Renal cortical epithelial cell (primary cell): ENCODE measurements at regions not wholly inside any gene's neighbourhood (a gene's known extent, or its start where the extent isn't known, plus 50 kb on each side); places are given as distances from the start of the nearest gene placed in this dataset.
A peak's percentile ranks its signal among the peaks of the same experiment; 100 is the strongest.

Experiments used
- DNase-seq: peaks from one replicate; pipeline ENCODE4 v3.0.0-alpha.2; 2011; ENCODE audit warnings: low read depth

GRCh38 chr1:18535391-18536210 is 54.9 kb downstream of the KLHDC7A start:
- no peak for DNase-seq

GRCh38 chr1:18536356-18536755 is 55.6 kb downstream of the KLHDC7A start:
- DNase-seq, result no peak

- no peak for DNase-seq
Observed at GRCh38 chr1:18536915-18537314, 56.2 kb downstream of the KLHDC7A start.

- no peak for DNase-seq
Observed at GRCh38 chr1:18537386-18538306, 56.9 kb downstream of the KLHDC7A start.

GRCh38 chr1:18539171-18539570 is 58.4 kb downstream of the KLHDC7A start:
- peak; percentile 28 for DNase-seq

GRCh38 chr1:18540136-18540765 is 59.5 kb downstream of the KLHDC7A start:
- no peak for DNase-seq

- DNase-seq, result no peak
Observed at GRCh38 chr1:18541046-18541795, 60.5 kb downstream of the KLHDC7A start.

GRCh38 chr1:18542351-18542750 is 61.6 kb downstream of the KLHDC7A start:
- no peak for DNase-seq

GRCh38 chr1:18546026-18546425 is 65.3 kb downstream of the KLHDC7A start:
- no peak for DNase-seq

GRCh38 chr1:18547460-18547859 is 66.7 kb downstream of the KLHDC7A start:
- DNase-seq, result no peak

GRCh38 chr1:18548643-18549042 is 67.9 kb downstream of the KLHDC7A start:
- DNase-seq, result no peak

- no peak for DNase-seq
Observed at GRCh38 chr1:18549106-18549505, 68.4 kb downstream of the KLHDC7A start.

GRCh38 chr1:18549906-18550305 is 69.2 kb downstream of the KLHDC7A start:
- no peak for DNase-seq

GRCh38 chr1:18552631-18553030 is 71.9 kb downstream of the KLHDC7A start:
- DNase-seq, result no peak

- no peak for DNase-seq
Observed at GRCh38 chr1:18553388-18553787, 72.7 kb downstream of the KLHDC7A start.

GRCh38 chr1:18554099-18554498 is 73.4 kb downstream of the KLHDC7A start:
- DNase-seq, result no peak

GRCh38 chr1:18554597-18554996 is 73.9 kb downstream of the KLHDC7A start:
- no peak for DNase-seq

- DNase-seq, result no peak
Observed at GRCh38 chr1:18555036-18555435, 74.3 kb downstream of the KLHDC7A start.

GRCh38 chr1:18556364-18556763 is 74.3 kb upstream of the PAX7 start:
- peak; percentile 12 for DNase-seq

- DNase-seq, result peak; percentile 25
Observed at GRCh38 chr1:18557621-18558465, 72.8 kb upstream of the PAX7 start.

- no peak for DNase-seq
Observed at GRCh38 chr1:18560692-18561091, 70.0 kb upstream of the PAX7 start.
